ENCODE measurements at regions not wholly inside any gene's neighbourhood (a gene's known extent, or its start where the extent isn't known, plus 50 kb on each side); places are given as distances from the start of the nearest gene placed in this dataset.

DNA sequence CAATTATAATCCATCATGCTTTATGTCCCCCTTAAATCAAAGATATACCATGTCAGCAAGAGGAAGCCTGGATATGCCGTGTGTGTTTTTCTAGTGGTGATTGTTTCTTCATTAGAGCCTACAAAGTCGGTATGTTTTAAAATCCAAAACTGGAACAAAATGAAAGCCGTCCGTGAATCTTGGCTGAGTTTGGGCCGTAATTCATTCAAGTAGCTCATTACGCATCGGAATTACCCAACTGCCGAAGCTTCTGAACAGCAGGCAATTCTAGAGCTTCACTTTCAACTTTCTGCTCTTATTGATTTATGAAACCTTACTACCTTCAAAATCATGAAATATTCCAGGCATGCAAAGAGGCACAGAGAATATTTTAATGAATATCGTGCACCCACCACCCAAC lies 224.7 kb downstream of the AACS start:
- TF ChIP-seq, protein P1, sequence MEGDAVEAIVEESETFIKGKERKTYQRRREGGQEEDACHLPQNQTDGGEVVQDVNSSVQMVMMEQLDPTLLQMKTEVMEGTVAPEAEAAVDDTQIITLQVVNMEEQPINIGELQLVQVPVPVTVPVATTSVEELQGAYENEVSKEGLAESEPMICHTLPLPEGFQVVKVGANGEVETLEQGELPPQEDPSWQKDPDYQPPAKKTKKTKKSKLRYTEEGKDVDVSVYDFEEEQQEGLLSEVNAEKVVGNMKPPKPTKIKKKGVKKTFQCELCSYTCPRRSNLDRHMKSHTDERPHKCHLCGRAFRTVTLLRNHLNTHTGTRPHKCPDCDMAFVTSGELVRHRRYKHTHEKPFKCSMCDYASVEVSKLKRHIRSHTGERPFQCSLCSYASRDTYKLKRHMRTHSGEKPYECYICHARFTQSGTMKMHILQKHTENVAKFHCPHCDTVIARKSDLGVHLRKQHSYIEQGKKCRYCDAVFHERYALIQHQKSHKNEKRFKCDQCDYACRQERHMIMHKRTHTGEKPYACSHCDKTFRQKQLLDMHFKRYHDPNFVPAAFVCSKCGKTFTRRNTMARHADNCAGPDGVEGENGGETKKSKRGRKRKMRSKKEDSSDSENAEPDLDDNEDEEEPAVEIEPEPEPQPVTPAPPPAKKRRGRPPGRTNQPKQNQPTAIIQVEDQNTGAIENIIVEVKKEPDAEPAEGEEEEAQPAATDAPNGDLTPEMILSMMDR (IDR thresholded peaks at IDR 0.05; ENCODE audit: low read depth, low read length), result no peak
- no peak overlapping the region for H3K27ac ChIP-seq (ENCODE audit: low read depth, low read length)
- H3K27me3 ChIP-seq (ENCODE audit: control insufficient read depth, insufficient read depth, low read length), result no peaks in the 10 kb centered on the region
- ChIA-PET CTCF (no interaction called here), POLR2A (no interaction called here)
- peaks cover 23% of the 10 kb centered on the region for H3K9me3 ChIP-seq (ENCODE audit: control insufficient read depth, insufficient read depth, low read length)
- H3K4me3 ChIP-seq (ENCODE audit: low read depth, low read length), result no peak overlapping the region
- DNase-seq (ENCODE audit: low read depth, low spot score), result no peak

GRCh38 chr12:125292700-125293099 lies 227.5 kb downstream of the AACS start:
- DNase-seq (ENCODE audit: low read depth, low spot score), result no peak
- no peak overlapping the region for H3K4me3 ChIP-seq (ENCODE audit: low read depth, low read length)

DNA sequence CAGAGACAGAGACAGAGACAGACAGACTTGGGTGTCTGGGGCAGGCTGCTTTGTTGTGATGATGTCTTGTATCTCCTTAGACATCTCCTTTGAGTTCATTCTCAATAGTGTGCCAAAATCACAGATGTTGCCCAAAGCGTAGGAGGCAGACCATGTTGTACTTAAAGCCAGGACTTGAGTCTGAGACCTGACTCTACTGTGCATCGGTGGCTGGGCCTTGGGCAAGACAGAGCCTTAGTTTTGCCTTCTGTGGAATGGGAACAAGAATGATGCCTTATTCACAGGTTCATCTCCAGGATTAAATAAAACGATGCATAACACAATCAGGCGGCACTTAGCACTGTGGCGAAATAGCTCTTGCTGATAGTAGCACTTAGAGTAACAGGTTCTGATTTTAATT lies 230.3 kb downstream of the AACS start:
- H3K9me3 ChIP-seq (ENCODE audit: control insufficient read depth, insufficient read depth, low read length), result peaks cover 54% of the 10 kb centered on the region
- no peaks in the 10 kb centered on the region for H3K27me3 ChIP-seq (ENCODE audit: control insufficient read depth, insufficient read depth, low read length)
- TF ChIP-seq, protein P1 (IDR thresholded peaks at IDR 0.05; ENCODE audit: low read depth, low read length), result no peak
- no peak for DNase-seq (ENCODE audit: low read depth, low spot score)
- no peak overlapping the region for H3K27ac ChIP-seq (ENCODE audit: low read depth, low read length)
- H3K4me3 ChIP-seq (ENCODE audit: low read depth, low read length), result no peak overlapping the region
- CTCF ChIA-PET, result no interaction called here
- POLR2A ChIA-PET, result no interaction called here

More at GRCh38 chr12:125292700-125293099, 227.5 kb downstream of the AACS start:
- TF ChIP-seq, protein P1 (IDR thresholded peaks at IDR 0.05; ENCODE audit: low read depth, low read length), result no peak
- H3K9me3 ChIP-seq (ENCODE audit: control insufficient read depth, insufficient read depth, low read length), result peaks cover 40% of the 10 kb centered on the region
- no peaks in the 10 kb centered on the region for H3K27me3 ChIP-seq (ENCODE audit: control insufficient read depth, insufficient read depth, low read length)
- ChIA-PET CTCF (no interaction called here), POLR2A (no interaction called here)
- no peak overlapping the region for H3K27ac ChIP-seq (ENCODE audit: low read depth, low read length)

DNA sequence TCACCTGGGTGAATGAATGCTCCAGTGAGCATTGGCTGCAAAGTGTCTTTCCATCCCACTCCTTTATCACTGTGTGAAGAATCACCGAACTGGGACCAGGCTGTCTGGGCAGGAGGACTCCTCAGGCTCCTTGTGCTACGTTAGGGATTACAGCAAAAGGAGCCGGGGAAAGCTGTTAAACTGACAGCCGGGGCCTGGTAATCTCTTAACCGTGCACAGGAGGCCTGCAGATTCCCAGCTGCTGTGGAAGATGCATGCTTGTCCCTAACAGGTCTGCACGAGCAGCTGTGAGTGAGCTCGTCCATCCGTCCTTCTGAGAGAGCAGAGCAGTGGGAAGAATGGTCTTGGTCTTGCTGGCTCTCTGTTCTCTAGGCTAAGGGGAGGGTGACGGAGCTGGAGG lies 231.5 kb downstream of the AACS start:
- ChIA-PET POLR2A (no interaction called here), CTCF (no interaction called here)
- no peak for DNase-seq (ENCODE audit: low read depth, low spot score)
- no peaks in the 10 kb centered on the region for H3K27me3 ChIP-seq (ENCODE audit: control insufficient read depth, insufficient read depth, low read length)
- H3K27ac ChIP-seq (ENCODE audit: low read depth, low read length), result no peak overlapping the region
- H3K4me3 ChIP-seq (ENCODE audit: low read depth, low read length), result no peak overlapping the region
- TF ChIP-seq, protein P1 (IDR thresholded peaks at IDR 0.05; ENCODE audit: low read depth, low read length), result no peak
- H3K9me3 ChIP-seq (ENCODE audit: control insufficient read depth, insufficient read depth, low read length), result peaks cover 60% of the 10 kb centered on the region

GRCh38 chr12:125299840-125300239 lies 234.6 kb downstream of the AACS start:
- ChIA-PET POLR2A (no interaction called here), CTCF (no interaction called here)
- H3K9me3 ChIP-seq (ENCODE audit: control insufficient read depth, insufficient read depth, low read length), result peaks cover 55% of the 10 kb centered on the region
- no peaks in the 10 kb centered on the region for H3K27me3 ChIP-seq (ENCODE audit: control insufficient read depth, insufficient read depth, low read length)
- H3K4me3 ChIP-seq (ENCODE audit: low read depth, low read length), result no peak overlapping the region
- TF ChIP-seq, protein P1 (IDR thresholded peaks at IDR 0.05; ENCODE audit: low read depth, low read length), result no peak
- no peak overlapping the region for H3K27ac ChIP-seq (ENCODE audit: low read depth, low read length)
- DNase-seq (ENCODE audit: low read depth, low spot score), result no peak
